H1 (cell line): ENCODE measurements at regions not wholly inside any gene's neighbourhood (a gene's known extent, or its start where the extent isn't known, plus 50 kb on each side); places are given as distances from the start of the nearest gene placed in this dataset.

Source experiments
- CTCF ChIA-PET: fragments of 300-600 bp; sonication (Branson Sonifier 250); formaldehyde crosslinking; loops from one replicate; lab custom pipeline; 2021; ENCODE audit not compliant: partially characterized antibody; lab: Charles Lee
- POLR2A ChIA-PET: fragments of 300-600 bp; sonication (Branson Sonifier 250); formaldehyde crosslinking; loops from one replicate; lab custom pipeline; 2021; ENCODE audit warnings: inconsistent platforms; ENCODE audit not compliant: partially characterized antibody; lab: Charles Lee
- DNase-seq, 2 experiments: peaks; one replicate each; pipeline versions ENCODE4 v3.0.0 to v3.0.0-alpha.2; 2010 to 2022; ENCODE audit warnings: low spot score in 2 of 2, low read depth in 1 of 2, mixed read lengths in 1 of 2
- FAIRE-seq: peaks from 2 replicates; lab custom pipeline; 2011; peaks lifted over from hg19 to GRCh38; lab: Jason Lieb, UNC
- H2AFZ ChIP-seq: 2 replicates; pipeline ENCODE4 v1.8.1; 2012; ENCODE audit warnings: low read length, inconsistent platforms
- H2AK5ac ChIP-seq: 2 replicates; pipeline ENCODE4 v1.6.1; 2013; ENCODE audit warnings: low read depth, low read length
- H2BK120ac ChIP-seq: replicated peaks from 2 replicates; pipeline ENCODE3; 2013; ENCODE audit warnings: low read depth, low read length, inconsistent platforms
- H2BK12ac ChIP-seq: 2 replicates; pipeline ENCODE4 v1.6.1; 2013; ENCODE audit warnings: low read depth, low read length
- H2BK15ac ChIP-seq: 2 replicates; pipeline ENCODE4 v1.6.1; 2013; ENCODE audit warnings: low read length
- H2BK20ac ChIP-seq: 2 replicates; pipeline ENCODE4 v1.6.1; 2013; ENCODE audit warnings: low read length
- H2BK5ac ChIP-seq: 2 replicates; pipeline ENCODE4 v1.6.1; 2013; ENCODE audit warnings: low read depth, low read length
- H3K14ac ChIP-seq: 2 replicates; pipeline ENCODE4 v1.6.1; 2013; ENCODE audit warnings: inconsistent platforms; ENCODE audit not compliant: insufficient read length
- H3K18ac ChIP-seq: 2 replicates; pipeline ENCODE4 v1.6.1; 2013; ENCODE audit warnings: low read length; ENCODE audit errors: extremely low read depth
- H3K23ac ChIP-seq: 2 replicates; pipeline ENCODE4 v1.6.1; 2013; ENCODE audit warnings: inconsistent platforms; ENCODE audit not compliant: insufficient read length
- H3K23me2 ChIP-seq: 2 replicates; pipeline ENCODE4 v1.6.1; 2013; ENCODE audit warnings: low read depth, low read length
- H3K27ac ChIP-seq: 2 replicates; pipeline ENCODE4 v1.6.1; 2011; ENCODE audit warnings: low read depth, low read length, inconsistent platforms
- H3K27me3 ChIP-seq, 4 experiments: replicated peaks in 1 of 4; 1 replicate in 1 of 4; 2 replicates in 3 of 4; pipeline versions ENCODE4 v1.6.1 to v1.8.1; 2011 to 2013; ENCODE audit warnings: low read length in 3 of 4, mild to moderate bottlenecking in 3 of 4, inconsistent platforms in 2 of 4, mixed read lengths in 2 of 4, moderate library complexity in 1 of 4; ENCODE audit not compliant: control insufficient read depth in 3 of 4, insufficient read depth in 3 of 4; ENCODE audit errors: extremely low read depth in 1 of 4
- H3K36me3 ChIP-seq, 4 experiments: 2 replicates each; pipeline versions ENCODE4 v1.6.1 to v1.8.1; 2011 to 2013; ENCODE audit warnings: mild to moderate bottlenecking in 4 of 4, low read length in 3 of 4, moderate library complexity in 2 of 4, control low read depth in 1 of 4, inconsistent platforms in 1 of 4; ENCODE audit not compliant: insufficient read depth in 4 of 4, control insufficient read depth in 2 of 4
- H3K4ac ChIP-seq: replicated peaks from 2 replicates; pipeline ENCODE3; 2013; ENCODE audit warnings: low read length, low read depth, mixed read lengths, inconsistent platforms; ENCODE audit not compliant: insufficient read length
- H3K4me1 ChIP-seq, 4 experiments: replicated peaks in 1 of 4; 1 replicate in 1 of 4; 2 replicates in 3 of 4; pipeline versions ENCODE4 v1.6.1 to v1.8.1; 2011 to 2013; ENCODE audit warnings: low read length in 3 of 4, inconsistent platforms in 2 of 4, mixed read lengths in 1 of 4; ENCODE audit not compliant: insufficient read depth in 4 of 4, control insufficient read depth in 3 of 4
- H3K4me2 ChIP-seq, 2 experiments: 2 replicates each; pipeline versions ENCODE4 v1.6.1 to v1.8.1; 2011 to 2013; ENCODE audit warnings: low read depth in 2 of 2, low read length in 2 of 2, control low read depth in 1 of 2, inconsistent platforms in 1 of 2, mild to moderate bottlenecking in 1 of 2; ENCODE audit not compliant: insufficient read depth in 1 of 2
- H3K4me3 ChIP-seq, 4 experiments: fragments of 200-600, 300-600 bp in 1 of 4; sonication (generic), shearing (Covaris generic), sonication (Bioruptor Twin) in 1 of 4; 2 replicates each; pipeline versions ENCODE4 v1.5.1 to v1.8.1; 2011 to 2016; ENCODE audit warnings: low read length in 4 of 4, low read depth in 3 of 4, control low read depth in 2 of 4, inconsistent platforms in 2 of 4, mild to moderate bottlenecking in 2 of 4, mixed read lengths in 1 of 4, moderate library complexity in 1 of 4; ENCODE audit not compliant: insufficient read depth in 2 of 4; ENCODE audit errors: extremely low read depth in 1 of 4
- H3K56ac ChIP-seq: replicated peaks from 2 replicates; pipeline ENCODE3; 2013; ENCODE audit warnings: low read depth, mild to moderate bottlenecking, mixed read lengths, low read length, inconsistent platforms; ENCODE audit not compliant: insufficient read length
- H3K79me1 ChIP-seq: 2 replicates; pipeline ENCODE4 v1.6.1; 2013; ENCODE audit warnings: low read depth, low read length, control low read depth
- H3K79me2 ChIP-seq, 2 experiments: 2 replicates each; pipeline versions ENCODE4 v1.6.1 to v1.8.1; 2012 to 2013; ENCODE audit warnings: low read length in 2 of 2, mild to moderate bottlenecking in 2 of 2, inconsistent platforms in 1 of 2; ENCODE audit not compliant: insufficient read depth in 2 of 2, control insufficient read depth in 1 of 2
- H3K9ac ChIP-seq, 4 experiments: replicated peaks in 1 of 4; 1 replicate in 1 of 4; 2 replicates in 3 of 4; pipeline versions ENCODE4 v1.6.1 to v1.8.1; 2011 to 2013; ENCODE audit warnings: low read depth in 3 of 4, low read length in 3 of 4, control low read depth in 2 of 4, mild to moderate bottlenecking in 2 of 4, moderate library complexity in 2 of 4, inconsistent platforms in 1 of 4; ENCODE audit errors: extremely low read depth in 1 of 4
- H3K9me3 ChIP-seq, 2 experiments: 2 replicates each; pipeline versions ENCODE4 v1.6.1 to v1.8.1; 2012 to 2013; ENCODE audit warnings: mild to moderate bottlenecking in 2 of 2, moderate library complexity in 2 of 2, control low read depth in 1 of 2, inconsistent platforms in 1 of 2, low read depth in 1 of 2, low read length in 1 of 2, mixed read lengths in 1 of 2; ENCODE audit not compliant: insufficient read depth in 2 of 2
- H4K20me1 ChIP-seq, 2 experiments: replicated peaks in 1 of 2; 2 replicates each; pipeline versions ENCODE3 to v1.8.1; 2011 to 2013; ENCODE audit warnings: inconsistent platforms in 2 of 2, low read length in 2 of 2, mild to moderate bottlenecking in 1 of 2; ENCODE audit not compliant: insufficient read depth in 2 of 2, control insufficient read depth in 1 of 2
- H4K5ac ChIP-seq: 2 replicates; pipeline ENCODE4 v1.6.1; 2013; ENCODE audit warnings: low read length, low read depth, mixed read lengths, inconsistent platforms; ENCODE audit not compliant: insufficient read length
- H4K8ac ChIP-seq: 2 replicates; pipeline ENCODE4 v1.8.0; 2013; ENCODE audit warnings: mild to moderate bottlenecking, moderate library complexity, low read length, inconsistent platforms; ENCODE audit not compliant: insufficient read depth; ENCODE audit errors: extremely low read depth
- H4K91ac ChIP-seq: replicated peaks from 2 replicates; pipeline ENCODE3; 2013; ENCODE audit warnings: low read length, mixed read lengths, inconsistent platforms; ENCODE audit not compliant: insufficient read length
- CREB1 ChIP-seq: IDR thresholded peaks from 2 replicates; pipeline ENCODE4 v1.6.1; 2012; ENCODE audit warnings: inconsistent platforms
- WGBS, 2 experiments: shearing (Covaris generic) in 1 of 2; methylation state at CpG; one replicate each; pipeline versions ENCODE4 v1.1.6 to v1.1.7; 2013 to 2015; ENCODE audit warnings: low lambda C conversion rate in 2 of 2, mixed read lengths in 2 of 2, inconsistent platforms in 1 of 2, low coverage in 1 of 2, missing lambda C conversion rate in 1 of 2; ENCODE audit not compliant: insufficient replicate concordance in 2 of 2, insufficient coverage in 1 of 2, insufficient read length in 1 of 2; ENCODE audit errors: extremely low coverage in 1 of 2, missing lambda C conversion rate in 1 of 2; 5-methylcytosine and 5-hydroxymethylcytosine counted together

GRCh38 chr18:44465381-44465841 lies 215.3 kb upstream of the SETBP1 start:
- DNase-seq = no peak

More at GRCh38 chr18:44465381-44465841, 215.3 kb upstream of the SETBP1 start:
- Histone ChIP-seq H3K79me1 (no peaks in the 10 kb centered on the region), H3K56ac (no peak overlapping the region), H2BK120ac (no peak overlapping the region), H2AFZ (no peak overlapping the region), H3K27me3 (peaks cover 0 to 1% (median 0%) of the 10 kb centered on the region in 4 experiments; a peak in 1 of 7 replicates), H3K18ac (no peak overlapping the region), H3K4me3 (no peak overlapping the region), H3K36me3 (no peaks in the 10 kb centered on the region), H2BK12ac (no peak overlapping the region), H3K27ac (no peak overlapping the region), H4K91ac (no peak overlapping the region), H4K20me1 (no peaks in the 10 kb centered on the region), H3K4ac (no peak overlapping the region), H2BK20ac (no peak overlapping the region), H3K79me2 (no peaks in the 10 kb centered on the region), H2BK5ac (no peak overlapping the region), H2AK5ac (no peak overlapping the region), H3K9ac (no peak overlapping the region), H3K4me2 (no peak overlapping the region), H3K14ac (no peak overlapping the region), H4K5ac (no peak overlapping the region), H2BK15ac (no peak overlapping the region), H3K23me2 (no peaks in the 10 kb centered on the region), H3K9me3 (no peaks in the 10 kb centered on the region), H3K23ac (no peak overlapping the region), H4K8ac (no peak overlapping the region), H3K4me1 (no peaks in the 10 kb centered on the region)
- no peak for TF ChIP-seq CREB1
- FAIRE-seq = no peak
- 87% methylated on average over 2 of the region's 2 CpGs; no CpG with 5 or more reads in 1 of the 2 experiments for WGBS, 2 experiments
- ChIA-PET POLR2A (no interaction called here), CTCF (no interaction called here)
